ENCODE measurements at regions not wholly inside any gene's neighbourhood (a gene's known extent, or its start where the extent isn't known, plus 50 kb on each side); places are given as distances from the start of the nearest gene placed in this dataset.
A peak's percentile ranks its signal among the peaks of the same experiment; 100 is the strongest.
"Not testable (repeated sequence)": the region's sequence is repeated elsewhere in the genome, so short reads cannot be mapped to it uniquely, and the experiment has no call there.

- no peak for DNase-seq
Observed at GRCh38 chr7:29651477-29651876, 87.8 kb downstream of the PRR15 start.

GRCh38 chr7:29652556-29652955, 88.9 kb downstream of the PRR15 start:
- DNase-seq, result no peak

GRCh38 chr7:29654340-29654739, 90.7 kb downstream of the PRR15 start:
- not testable (repeated sequence) for DNase-seq

- DNase-seq, result no peak
Observed at GRCh38 chr7:29657288-29657687, 93.7 kb downstream of the PRR15 start.

GRCh38 chr7:29657856-29658255, 94.2 kb downstream of the PRR15 start:
- DNase-seq, result no peak

- DNase-seq, result not testable (repeated sequence)
Observed at GRCh38 chr7:29659213-29659612, 95.6 kb downstream of the PRR15 start.

GRCh38 chr7:29662899-29663298, 99.3 kb downstream of the PRR15 start:
- not testable (repeated sequence) for DNase-seq

- not testable (repeated sequence) for DNase-seq
Observed at GRCh38 chr7:29664999-29665398, 101.4 kb downstream of the PRR15 start.

GRCh38 chr7:29667096-29667669, 103.5 kb downstream of the PRR15 start:
- not testable (repeated sequence) for DNase-seq

- not testable (repeated sequence) for DNase-seq
Observed at GRCh38 chr7:29671286-29671685, 107.7 kb downstream of the PRR15 start.

- not testable (repeated sequence) for DNase-seq
Observed at GRCh38 chr7:29673635-29674034, 110.0 kb downstream of the PRR15 start.

- DNase-seq, result not testable (repeated sequence)
Observed at GRCh38 chr7:29674626-29675025, 111.0 kb downstream of the PRR15 start.

GRCh38 chr7:29677254-29677653, 113.6 kb downstream of the PRR15 start:
- not testable (repeated sequence) for DNase-seq

GRCh38 chr7:29679963-29680362, 116.3 kb downstream of the PRR15 start:
- not testable (repeated sequence) for DNase-seq

- not testable (repeated sequence) for DNase-seq
Observed at GRCh38 chr7:29680601-29681000, 117.0 kb downstream of the PRR15 start.

GRCh38 chr7:29684151-29684786, 120.6 kb downstream of the PRR15 start:
- DNase-seq, result not testable (repeated sequence)

- peak; percentile 65 for DNase-seq
Observed at GRCh38 chr7:29684787-29685650, 121.3 kb upstream of the WIPF3 start.

GRCh38 chr7:29685651-29686271, 120.5 kb upstream of the WIPF3 start:
- DNase-seq, result peak; percentile 56

- DNase-seq, result not testable (repeated sequence)
Observed at GRCh38 chr7:29690510-29690909, 115.8 kb upstream of the WIPF3 start.

- DNase-seq, result not testable (repeated sequence)
Observed at GRCh38 chr7:29696402-29696801, 109.9 kb upstream of the WIPF3 start.

- DNase-seq, result not testable (repeated sequence)
Observed at GRCh38 chr7:29699723-29700122, 106.6 kb upstream of the WIPF3 start.

GRCh38 chr7:29701540-29701939, 104.8 kb upstream of the WIPF3 start:
- DNase-seq, result not testable (repeated sequence)

GRCh38 chr7:29703830-29704229, 102.5 kb upstream of the WIPF3 start:
- DNase-seq, result not testable (repeated sequence)
